ENCODE measurements at regions not wholly inside any gene's neighbourhood (a gene's known extent, or its start where the extent isn't known, plus 50 kb on each side); places are given as distances from the start of the nearest gene placed in this dataset.

- TF ChIP-seq CTCF (IDR thresholded peaks at IDR 0.05): no peak
- no peak overlapping the region for H3K27ac ChIP-seq
Measured at GRCh38 chr4:38537666-38538065, 126.3 kb upstream of the KLF3 start.

GRCh38 chr4:38538517-38538916 lies 125.5 kb upstream of the KLF3 start:
- H3K27ac ChIP-seq: no peak overlapping the region
- no peak overlapping the region for H3K9ac ChIP-seq
- H2AFZ ChIP-seq: peak overlapping the region; percentile 11
- no peak overlapping the region for H3K4me3 ChIP-seq (ENCODE audit: low read depth, low read length)
- no peaks in the 10 kb centered on the region for H3K36me3 ChIP-seq (ENCODE audit: control insufficient read depth, insufficient read depth, low read length)
- no peaks in the 10 kb centered on the region for H3K79me2 ChIP-seq
- H3K4me1 ChIP-seq: peaks cover 4% of the 10 kb centered on the region
- no peaks in the 10 kb centered on the region for H3K27me3 ChIP-seq (ENCODE audit: control insufficient read depth, insufficient read depth, low read length)
- no peaks in the 10 kb centered on the region for H3K9me3 ChIP-seq (ENCODE audit: control insufficient read depth, low read length)
- no peak overlapping the region for H3K4me2 ChIP-seq (ENCODE audit: low read length)
- no peak for TF ChIP-seq CTCF (IDR thresholded peaks at IDR 0.05)

More at GRCh38 chr4:38537666-38538065, 126.3 kb upstream of the KLF3 start:
- no peaks in the 10 kb centered on the region for H3K79me2 ChIP-seq
- no peak overlapping the region for H3K9ac ChIP-seq
- H3K4me2 ChIP-seq (ENCODE audit: low read length): no peak overlapping the region
- no peaks in the 10 kb centered on the region for H3K27me3 ChIP-seq (ENCODE audit: control insufficient read depth, insufficient read depth, low read length)
- H3K36me3 ChIP-seq (ENCODE audit: control insufficient read depth, insufficient read depth, low read length): no peaks in the 10 kb centered on the region
- no peaks in the 10 kb centered on the region for H3K9me3 ChIP-seq (ENCODE audit: control insufficient read depth, low read length)
- peaks cover 3% of the 10 kb centered on the region for H3K4me1 ChIP-seq
- H3K4me3 ChIP-seq (ENCODE audit: low read depth, low read length): no peak overlapping the region
- no peak overlapping the region for H2AFZ ChIP-seq

GRCh38 chr4:38539501-38539900 lies 124.5 kb upstream of the KLF3 start:
- Histone ChIP-seq H3K27ac (no peak overlapping the region), H3K79me2 (no peaks in the 10 kb centered on the region), H3K36me3 (ENCODE audit: control insufficient read depth, insufficient read depth, low read length) (no peaks in the 10 kb centered on the region), H3K4me2 (ENCODE audit: low read length) (no peak overlapping the region), H3K9ac (no peak overlapping the region), H3K27me3 (ENCODE audit: control insufficient read depth, insufficient read depth, low read length) (no peaks in the 10 kb centered on the region), H3K4me3 (ENCODE audit: low read depth, low read length) (no peak overlapping the region), H2AFZ (no peak overlapping the region), H3K4me1 (peaks cover 4% of the 10 kb centered on the region), H3K9me3 (ENCODE audit: control insufficient read depth, low read length) (no peaks in the 10 kb centered on the region)
- no peak for TF ChIP-seq CTCF (IDR thresholded peaks at IDR 0.05)

GRCh38 chr4:38547052-38547451 lies 116.9 kb upstream of the KLF3 start:
- Histone ChIP-seq H3K27ac (no peak overlapping the region), H3K79me2 (no peaks in the 10 kb centered on the region), H3K9me3 (ENCODE audit: control insufficient read depth, low read length) (no peaks in the 10 kb centered on the region), H3K4me2 (ENCODE audit: low read length) (no peak overlapping the region), H3K4me3 (ENCODE audit: low read depth, low read length) (no peak overlapping the region), H3K4me1 (peaks cover 4% of the 10 kb centered on the region), H2AFZ (no peak overlapping the region), H3K36me3 (ENCODE audit: control insufficient read depth, insufficient read depth, low read length) (no peaks in the 10 kb centered on the region), H3K9ac (no peak overlapping the region), H3K27me3 (ENCODE audit: control insufficient read depth, insufficient read depth, low read length) (no peaks in the 10 kb centered on the region)
- TF ChIP-seq CTCF (IDR thresholded peaks at IDR 0.05): no peak

- Histone ChIP-seq H3K27me3 (ENCODE audit: control insufficient read depth, insufficient read depth, low read length) (no peaks in the 10 kb centered on the region), H3K9me3 (ENCODE audit: control insufficient read depth, low read length) (no peaks in the 10 kb centered on the region), H3K9ac (no peak overlapping the region), H3K27ac (no peak overlapping the region), H3K79me2 (no peaks in the 10 kb centered on the region), H3K4me1 (no peaks in the 10 kb centered on the region), H3K4me3 (ENCODE audit: low read depth, low read length) (no peak overlapping the region), H2AFZ (no peak overlapping the region), H3K36me3 (ENCODE audit: control insufficient read depth, insufficient read depth, low read length) (no peaks in the 10 kb centered on the region), H3K4me2 (ENCODE audit: low read length) (no peak overlapping the region)
- TF ChIP-seq CTCF (IDR thresholded peaks at IDR 0.05): no peak
Measured at GRCh38 chr4:38548256-38548655, 115.7 kb upstream of the KLF3 start.
